ENCODE measurements at regions not wholly inside any gene's neighbourhood (a gene's known extent, or its start where the extent isn't known, plus 50 kb on each side); places are given as distances from the start of the nearest gene placed in this dataset.

- no peaks in the 10 kb centered on the region for H3K27me3 ChIP-seq (ENCODE audit: control insufficient read depth, insufficient read depth, low read length)
- DNase-seq = no peak
- no peaks in the 10 kb centered on the region for H3K36me3 ChIP-seq (replicated peaks; ENCODE audit: control insufficient read depth, insufficient read depth, low read length)
- no peak overlapping the region for H3K4me3 ChIP-seq (ENCODE audit: insufficient read depth, low read depth, low read length)
Observed at GRCh38 chr4:100289946-100290345, 99.7 kb upstream of the DDIT4L start.

GRCh38 chr4:100289530-100289888 lies 99.2 kb upstream of the DDIT4L start:
- Histone ChIP-seq H3K27me3 (ENCODE audit: control insufficient read depth, insufficient read depth, low read length) (no peaks in the 10 kb centered on the region), H3K36me3 (replicated peaks; ENCODE audit: control insufficient read depth, insufficient read depth, low read length) (no peaks in the 10 kb centered on the region), H3K4me3 (ENCODE audit: insufficient read depth, low read depth, low read length) (no peak overlapping the region)
- DNase-seq = no peak

- Histone ChIP-seq H3K4me3 (ENCODE audit: insufficient read depth, low read depth, low read length) (no peak overlapping the region), H3K36me3 (replicated peaks; ENCODE audit: control insufficient read depth, insufficient read depth, low read length) (no peaks in the 10 kb centered on the region), H3K27me3 (ENCODE audit: control insufficient read depth, insufficient read depth, low read length) (no peaks in the 10 kb centered on the region)
- DNase-seq = no peak
Observed at GRCh38 chr4:100288811-100289529, 98.7 kb upstream of the DDIT4L start.

- Histone ChIP-seq H3K36me3 (replicated peaks; ENCODE audit: control insufficient read depth, insufficient read depth, low read length) (no peaks in the 10 kb centered on the region), H3K27me3 (ENCODE audit: control insufficient read depth, insufficient read depth, low read length) (no peaks in the 10 kb centered on the region)
- DNase-seq = no peak
Observed at GRCh38 chr4:100288161-100288560, 97.9 kb upstream of the DDIT4L start.

GRCh38 chr4:100287534-100287933 lies 97.3 kb upstream of the DDIT4L start:
- no peaks in the 10 kb centered on the region for H3K27me3 ChIP-seq (ENCODE audit: control insufficient read depth, insufficient read depth, low read length)
- DNase-seq = no peak
- no peak overlapping the region for H3K4me3 ChIP-seq (ENCODE audit: insufficient read depth, low read depth, low read length)
- no peaks in the 10 kb centered on the region for H3K36me3 ChIP-seq (replicated peaks; ENCODE audit: control insufficient read depth, insufficient read depth, low read length)

More at GRCh38 chr4:100288161-100288560, 97.9 kb upstream of the DDIT4L start:
- H3K4me3 ChIP-seq (ENCODE audit: insufficient read depth, low read depth, low read length) = no peak overlapping the region

- H3K36me3 ChIP-seq (replicated peaks; ENCODE audit: control insufficient read depth, insufficient read depth, low read length) = no peaks in the 10 kb centered on the region
- no peak overlapping the region for H3K4me3 ChIP-seq (ENCODE audit: insufficient read depth, low read depth, low read length)
- no peaks in the 10 kb centered on the region for H3K27me3 ChIP-seq (ENCODE audit: control insufficient read depth, insufficient read depth, low read length)
- DNase-seq = peak; percentile 3
Observed at GRCh38 chr4:100286636-100287035, 96.4 kb upstream of the DDIT4L start.

GRCh38 chr4:100285121-100285520 lies 94.9 kb upstream of the DDIT4L start:
- H3K4me3 ChIP-seq (ENCODE audit: insufficient read depth, low read depth, low read length) = no peak overlapping the region
- no peak for DNase-seq
- no peaks in the 10 kb centered on the region for H3K36me3 ChIP-seq (replicated peaks; ENCODE audit: control insufficient read depth, insufficient read depth, low read length)
- H3K27me3 ChIP-seq (ENCODE audit: control insufficient read depth, insufficient read depth, low read length) = no peaks in the 10 kb centered on the region

GRCh38 chr4:100284129-100284880 lies 94.0 kb upstream of the DDIT4L start:
- Histone ChIP-seq H3K27me3 (ENCODE audit: control insufficient read depth, insufficient read depth, low read length) (no peaks in the 10 kb centered on the region), H3K36me3 (replicated peaks; ENCODE audit: control insufficient read depth, insufficient read depth, low read length) (no peaks in the 10 kb centered on the region), H3K4me3 (ENCODE audit: insufficient read depth, low read depth, low read length) (no peak overlapping the region)
- DNase-seq = no peak

- H3K36me3 ChIP-seq (replicated peaks; ENCODE audit: control insufficient read depth, insufficient read depth, low read length) = no peaks in the 10 kb centered on the region
- no peak for DNase-seq
- H3K4me3 ChIP-seq (ENCODE audit: insufficient read depth, low read depth, low read length) = no peak overlapping the region
- no peaks in the 10 kb centered on the region for H3K27me3 ChIP-seq (ENCODE audit: control insufficient read depth, insufficient read depth, low read length)
Observed at GRCh38 chr4:100280807-100281206, 90.5 kb upstream of the DDIT4L start.

GRCh38 chr4:100278567-100278966 lies 88.3 kb upstream of the DDIT4L start:
- no peaks in the 10 kb centered on the region for H3K36me3 ChIP-seq (replicated peaks; ENCODE audit: control insufficient read depth, insufficient read depth, low read length)
- no peaks in the 10 kb centered on the region for H3K27me3 ChIP-seq (ENCODE audit: control insufficient read depth, insufficient read depth, low read length)
- no peak overlapping the region for H3K4me3 ChIP-seq (ENCODE audit: insufficient read depth, low read depth, low read length)
- no peak for DNase-seq

GRCh38 chr4:100269446-100269845 lies 79.2 kb upstream of the DDIT4L start:
- no peaks in the 10 kb centered on the region for H3K27me3 ChIP-seq (ENCODE audit: control insufficient read depth, insufficient read depth, low read length)
- no peak overlapping the region for H3K4me3 ChIP-seq (ENCODE audit: insufficient read depth, low read depth, low read length)
- no peaks in the 10 kb centered on the region for H3K36me3 ChIP-seq (replicated peaks; ENCODE audit: control insufficient read depth, insufficient read depth, low read length)
- DNase-seq = no peak

GRCh38 chr4:100268789-100269188 lies 78.5 kb upstream of the DDIT4L start:
- no peak for DNase-seq
- H3K4me3 ChIP-seq (ENCODE audit: insufficient read depth, low read depth, low read length) = no peak overlapping the region
- H3K36me3 ChIP-seq (replicated peaks; ENCODE audit: control insufficient read depth, insufficient read depth, low read length) = no peaks in the 10 kb centered on the region
- no peaks in the 10 kb centered on the region for H3K27me3 ChIP-seq (ENCODE audit: control insufficient read depth, insufficient read depth, low read length)

GRCh38 chr4:100261346-100261745 lies 71.1 kb upstream of the DDIT4L start:
- no peak for DNase-seq

GRCh38 chr4:100258675-100259074 lies 68.4 kb upstream of the DDIT4L start:
- H3K4me3 ChIP-seq (ENCODE audit: insufficient read depth, low read depth, low read length) = no peak overlapping the region
- H3K27me3 ChIP-seq (ENCODE audit: control insufficient read depth, insufficient read depth, low read length) = no peaks in the 10 kb centered on the region
- no peaks in the 10 kb centered on the region for H3K36me3 ChIP-seq (replicated peaks; ENCODE audit: control insufficient read depth, insufficient read depth, low read length)
- DNase-seq = no peak

More at GRCh38 chr4:100261346-100261745, 71.1 kb upstream of the DDIT4L start:
- Histone ChIP-seq H3K36me3 (replicated peaks; ENCODE audit: control insufficient read depth, insufficient read depth, low read length) (no peaks in the 10 kb centered on the region), H3K27me3 (ENCODE audit: control insufficient read depth, insufficient read depth, low read length) (no peaks in the 10 kb centered on the region), H3K4me3 (ENCODE audit: insufficient read depth, low read depth, low read length) (no peak overlapping the region)

- H3K4me3 ChIP-seq (ENCODE audit: insufficient read depth, low read depth, low read length) = no peak overlapping the region
- no peaks in the 10 kb centered on the region for H3K27me3 ChIP-seq (ENCODE audit: control insufficient read depth, insufficient read depth, low read length)
- no peak for DNase-seq
- H3K36me3 ChIP-seq (replicated peaks; ENCODE audit: control insufficient read depth, insufficient read depth, low read length) = no peaks in the 10 kb centered on the region
Observed at GRCh38 chr4:100257567-100257966, 67.3 kb upstream of the DDIT4L start.
